PC-9 (cell line): ENCODE measurements at regions not wholly inside any gene's neighbourhood (a gene's known extent, or its start where the extent isn't known, plus 50 kb on each side); places are given as distances from the start of the nearest gene placed in this dataset.

Experiments
- CTCF ChIP-seq: fragments of 200-600 bp; sonication (generic); conservative IDR thresholded peaks from 2 replicates; pipeline ENCODE4 v1.6.1; 2017; ENCODE audit warnings: mixed run types, antibody characterized with exemption, mild to moderate bottlenecking, moderate library complexity
- EZH2 ChIP-seq: fragments of 200-600 bp; sonication (generic); IDR thresholded peaks from 2 replicates; pipeline ENCODE4 v1.8.0; 2017; ENCODE audit warnings: antibody characterized with exemption, low read depth

GRCh38 chr2:48209214-48209885 is 105.1 kb upstream of the FOXN2 start:
- no peak for TF ChIP-seq CTCF
- TF ChIP-seq EZH2: no peak
